Neuronal stem cell (in vitro differentiated cells): ENCODE measurements at regions not wholly inside any gene's neighbourhood (a gene's known extent, or its start where the extent isn't known, plus 50 kb on each side); places are given as distances from the start of the nearest gene placed in this dataset.

ENCODE experiments used
- DNase-seq: peaks from one replicate; pipeline ENCODE4 v3.0.0-alpha.2; 2013; ENCODE audit warnings: low spot score
- H2AFZ ChIP-seq: one replicate; pipeline ENCODE4 v1.6.1; 2013; ENCODE audit warnings: mild to moderate bottlenecking, low read length, inconsistent platforms
- H2AK5ac ChIP-seq: 2 replicates; pipeline ENCODE4 v1.6.1; 2013; ENCODE audit warnings: low read depth, mild to moderate bottlenecking, inconsistent platforms, low read length, moderate library complexity, mixed read lengths
- H2BK120ac ChIP-seq: 2 replicates; pipeline ENCODE4 v1.6.1; 2013; ENCODE audit warnings: low read depth, mild to moderate bottlenecking, inconsistent platforms, low read length, moderate library complexity, mixed read lengths
- H2BK12ac ChIP-seq: one replicate; pipeline ENCODE4 v1.6.1; 2013; ENCODE audit warnings: low read length, inconsistent platforms
- H2BK15ac ChIP-seq: 2 replicates; pipeline ENCODE4 v1.6.1; 2013; ENCODE audit warnings: mild to moderate bottlenecking, low read length, inconsistent platforms, mixed read lengths
- H2BK5ac ChIP-seq: one replicate; pipeline ENCODE4 v1.6.1; 2013; ENCODE audit warnings: inconsistent platforms, mild to moderate bottlenecking, low read length, moderate library complexity
- H3K14ac ChIP-seq: one replicate; pipeline ENCODE4 v1.6.1; 2013; ENCODE audit warnings: low read length, inconsistent platforms
- H3K18ac ChIP-seq: 2 replicates; pipeline ENCODE4 v1.6.1; 2013; ENCODE audit warnings: low read length, inconsistent platforms
- H3K23ac ChIP-seq: 2 replicates; pipeline ENCODE4 v1.6.1; 2013; ENCODE audit warnings: low read depth, mild to moderate bottlenecking, mixed read lengths, low read length, inconsistent platforms; ENCODE audit not compliant: poor library complexity
- H3K27ac ChIP-seq: replicated peaks from 3 replicates; pipeline ENCODE4 v1.5.1; 2013; ENCODE audit warnings: low read length, inconsistent platforms
- H3K27me3 ChIP-seq, 3 experiments: 2 replicates each; pipeline ENCODE4 v1.6.1; 2013; ENCODE audit warnings: low read length in 3 of 3, mild to moderate bottlenecking in 2 of 3, inconsistent platforms in 1 of 3, low read depth in 1 of 3, mixed read lengths in 1 of 3, moderate library complexity in 1 of 3; ENCODE audit not compliant: control insufficient read depth in 3 of 3, insufficient read depth in 3 of 3
- H3K36me3 ChIP-seq, 2 donors: replicated peaks in 1 of 2; 2 replicates each; pipeline ENCODE4 v1.6.1; 2013; ENCODE audit warnings: low read length in 2 of 2; ENCODE audit not compliant: control insufficient read depth in 2 of 2, insufficient read depth in 2 of 2
- H3K4ac ChIP-seq: 2 replicates; pipeline ENCODE4 v1.6.1; 2013; ENCODE audit warnings: inconsistent platforms, mild to moderate bottlenecking, low read length, moderate library complexity
- H3K4me1 ChIP-seq, 2 donors: 1 replicate in 1 of 2; 2 replicates in 1 of 2; pipeline ENCODE4 v1.6.1; 2013; ENCODE audit warnings: low read length in 2 of 2, low read depth in 1 of 2; ENCODE audit not compliant: control insufficient read depth in 2 of 2, insufficient read depth in 1 of 2
- H3K4me2 ChIP-seq: one replicate; pipeline ENCODE4 v1.6.1; 2013; ENCODE audit warnings: mild to moderate bottlenecking, low read length, inconsistent platforms; ENCODE audit not compliant: insufficient read depth, poor library complexity, severe bottlenecking
- H3K4me3 ChIP-seq, 2 donors: 2 replicates each; pipeline ENCODE4 v1.5.1; 2013; ENCODE audit warnings: low read length in 2 of 2, mild to moderate bottlenecking in 2 of 2, inconsistent platforms in 1 of 2, moderate library complexity in 1 of 2
- H3K79me1 ChIP-seq: one replicate; pipeline ENCODE4 v1.6.1; 2013; ENCODE audit warnings: low read depth, mild to moderate bottlenecking, inconsistent platforms, low read length, moderate library complexity
- H3K9ac ChIP-seq: one replicate; pipeline ENCODE4 v1.6.1; 2013; ENCODE audit warnings: mild to moderate bottlenecking, low read depth, low read length, inconsistent platforms; ENCODE audit not compliant: poor library complexity
- H3K9me3 ChIP-seq, 2 donors: replicated peaks in 1 of 2; 2 replicates each; pipeline versions ENCODE3 to v1.6.1; 2013; ENCODE audit warnings: low read length in 2 of 2, mild to moderate bottlenecking in 2 of 2, inconsistent platforms in 1 of 2, low read depth in 1 of 2, mixed read lengths in 1 of 2, moderate library complexity in 1 of 2; ENCODE audit not compliant: control insufficient read depth in 2 of 2, insufficient read depth in 1 of 2
- H4K8ac ChIP-seq: one replicate; pipeline ENCODE4 v1.6.1; 2013; ENCODE audit warnings: low read depth, mild to moderate bottlenecking, inconsistent platforms, low read length, moderate library complexity
- H4K91ac ChIP-seq: one replicate; pipeline ENCODE4 v1.6.1; 2013; ENCODE audit warnings: low read length, low read depth, mild to moderate bottlenecking, inconsistent platforms; ENCODE audit not compliant: poor library complexity
- WGBS, 2 donors: extraction: QIAGEN DNeasy Blood & Tissue Kit; methylation state at CpG; one replicate each; pipeline ENCODE4 v1.1.7; 2013; ENCODE audit warnings: missing lambda C conversion rate in 2 of 2, mixed read lengths in 1 of 2; ENCODE audit not compliant: insufficient read length in 2 of 2, insufficient replicate concordance in 1 of 2; ENCODE audit errors: extremely low coverage in 2 of 2; 5-methylcytosine and 5-hydroxymethylcytosine counted together

DNA sequence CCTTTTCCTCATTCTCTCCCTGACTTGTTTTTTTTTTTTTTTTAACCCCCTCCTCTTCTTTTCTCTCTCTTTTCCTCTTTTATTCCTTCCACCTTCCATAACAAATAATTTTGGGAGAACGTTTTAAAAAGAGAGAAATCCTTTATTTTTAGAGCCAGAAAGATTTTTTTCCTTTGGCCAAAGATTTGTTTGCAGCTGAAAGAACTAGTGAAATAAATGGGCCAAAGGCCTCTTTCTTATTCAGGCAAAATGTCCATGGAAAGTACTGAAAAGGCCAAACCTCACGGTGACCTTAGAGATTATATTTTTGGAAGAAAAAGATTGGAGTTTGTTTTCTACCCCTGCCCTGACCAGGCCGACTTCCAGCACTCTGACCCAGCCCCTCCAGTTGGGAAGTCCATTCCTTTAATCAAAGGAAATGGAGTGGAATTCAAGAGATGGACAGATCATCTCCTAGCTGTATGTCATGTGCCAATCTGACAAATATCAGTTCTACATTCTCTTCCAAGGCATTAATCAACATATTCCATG is 214.3 kb upstream of the ADAMTS9 start:
- H2AFZ ChIP-seq, result no peak overlapping the region
- H3K4ac ChIP-seq, result no peak overlapping the region
- no peak overlapping the region for H3K9ac ChIP-seq
- no peak for DNase-seq
- H3K4me2 ChIP-seq, result no peak overlapping the region
- no peak overlapping the region for H3K18ac ChIP-seq
- WGBS, 2 donors, result no CpG with 5 or more reads among the region's 3 CpGs
- no peaks in the 10 kb centered on the region for H3K9me3 ChIP-seq
- no peak overlapping the region for H3K23ac ChIP-seq
- no peak overlapping the region for H3K4me3 ChIP-seq
- H3K27me3 ChIP-seq, result no peaks in the 10 kb centered on the region
- H3K79me1 ChIP-seq, result no peaks in the 10 kb centered on the region
- H3K4me1 ChIP-seq, result peaks cover 2 to 6% of the 10 kb centered on the region in 2 donors
- no peak overlapping the region for H2BK15ac ChIP-seq
- no peak overlapping the region for H2BK120ac ChIP-seq
- no peak overlapping the region for H3K14ac ChIP-seq
- no peak overlapping the region for H2BK5ac ChIP-seq
- H4K91ac ChIP-seq, result no peak overlapping the region
- H3K36me3 ChIP-seq, result no peaks in the 10 kb centered on the region
- H3K27ac ChIP-seq, result no peak overlapping the region
- H4K8ac ChIP-seq, result no peak overlapping the region
- no peak overlapping the region for H2BK12ac ChIP-seq
- H2AK5ac ChIP-seq, result no peak overlapping the region

DNA sequence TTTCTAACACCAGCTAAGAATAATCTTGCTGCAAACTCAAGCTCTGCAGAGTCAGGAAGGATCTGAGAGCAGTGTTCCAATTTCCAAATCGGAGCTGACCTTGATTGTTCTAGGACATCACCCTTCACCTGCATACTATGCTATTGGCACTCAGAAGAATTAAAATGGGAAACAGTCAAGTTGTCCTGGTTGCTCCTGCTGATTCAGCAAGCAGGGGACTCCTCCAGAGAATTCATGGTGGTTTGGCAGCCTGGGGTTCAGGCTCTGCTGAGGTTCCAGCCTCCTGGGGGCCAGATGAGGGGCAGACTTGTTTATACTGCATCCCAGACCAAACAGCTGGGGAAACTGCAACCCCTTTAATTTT is 213.7 kb upstream of the ADAMTS9 start:
- H3K4me3 ChIP-seq, result no peak overlapping the region
- H3K9me3 ChIP-seq, result no peaks in the 10 kb centered on the region
- no peak overlapping the region for H3K18ac ChIP-seq
- no peak overlapping the region for H3K23ac ChIP-seq
- no peak overlapping the region for H2BK120ac ChIP-seq
- WGBS, 2 donors, result no CpG with 5 or more reads among the region's 1 CpG
- H2AFZ ChIP-seq, result no peak overlapping the region
- H3K9ac ChIP-seq, result no peak overlapping the region
- no peak overlapping the region for H2BK15ac ChIP-seq
- peaks cover 2 to 6% of the 10 kb centered on the region in 2 donors for H3K4me1 ChIP-seq
- no peak for DNase-seq
- no peak overlapping the region for H2BK12ac ChIP-seq
- no peak overlapping the region for H4K91ac ChIP-seq
- no peak overlapping the region for H2BK5ac ChIP-seq
- no peaks in the 10 kb centered on the region for H3K36me3 ChIP-seq
- H3K14ac ChIP-seq, result no peak overlapping the region
- no peak overlapping the region for H3K4me2 ChIP-seq
- H3K4ac ChIP-seq, result no peak overlapping the region
- H3K27me3 ChIP-seq, result no peaks in the 10 kb centered on the region
- no peak overlapping the region for H4K8ac ChIP-seq
- no peaks in the 10 kb centered on the region for H3K79me1 ChIP-seq
- no peak overlapping the region for H2AK5ac ChIP-seq
- H3K27ac ChIP-seq, result no peak overlapping the region

DNA sequence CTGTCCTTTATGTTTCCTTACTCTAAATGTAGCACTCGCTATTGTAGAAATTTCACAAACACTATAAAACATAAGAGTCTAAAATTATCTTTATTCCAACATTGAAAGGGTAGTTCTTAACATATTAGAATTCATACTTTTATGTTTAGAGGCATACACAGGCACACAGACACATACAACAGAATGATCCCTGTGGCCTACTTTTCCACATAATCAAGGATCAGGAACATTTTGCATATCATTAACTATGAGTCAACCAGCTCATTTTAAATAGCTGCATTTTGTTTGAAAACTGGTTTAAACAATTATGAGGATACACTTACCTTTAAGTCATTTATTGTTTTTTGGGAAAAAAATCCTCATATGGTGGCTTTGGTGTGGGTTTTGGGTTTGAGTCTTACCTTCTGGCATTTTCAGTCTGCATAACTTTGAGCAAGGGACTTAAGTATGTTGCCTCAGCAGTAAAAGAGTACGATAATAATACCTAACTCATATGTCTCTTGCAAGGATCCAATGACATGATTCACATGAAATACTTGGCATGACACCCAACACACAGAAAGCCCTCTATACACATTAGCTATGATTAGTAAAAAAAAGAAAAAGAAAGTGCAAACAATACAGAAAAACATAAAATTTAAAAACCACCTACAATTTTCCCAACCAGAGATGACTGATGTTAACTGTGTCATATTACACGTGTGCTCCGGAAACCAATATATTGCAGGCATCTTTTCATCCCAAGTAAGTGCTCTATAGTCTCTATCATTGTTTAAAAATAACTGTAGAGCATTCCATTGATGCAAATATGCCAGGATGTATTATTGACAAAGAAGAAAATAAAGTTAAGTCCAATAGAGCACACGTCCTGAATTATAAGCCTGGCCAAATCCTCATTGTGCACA is 213.1 kb upstream of the ADAMTS9 start:
- Histone ChIP-seq H3K4me3 (no peak overlapping the region), H2AFZ (no peak overlapping the region), H3K4me2 (no peak overlapping the region), H3K27me3 (no peaks in the 10 kb centered on the region), H3K79me1 (no peaks in the 10 kb centered on the region), H3K9me3 (no peaks in the 10 kb centered on the region), H3K4me1 (peaks cover 2% of the 10 kb centered on the region in 2 donors), H3K14ac (no peak overlapping the region), H2AK5ac (no peak overlapping the region), H3K9ac (no peak overlapping the region), H3K36me3 (no peaks in the 10 kb centered on the region), H3K18ac (no peak overlapping the region), H3K4ac (no peak overlapping the region), H2BK120ac (no peak overlapping the region), H3K23ac (no peak overlapping the region), H3K27ac (no peak overlapping the region), H4K91ac (no peak overlapping the region), H2BK15ac (no peak overlapping the region), H2BK12ac (no peak overlapping the region), H4K8ac (no peak overlapping the region), H2BK5ac (no peak overlapping the region)
- no peak for DNase-seq
- WGBS, 2 donors, result no CpG with 5 or more reads among the region's 5 CpGs

DNA sequence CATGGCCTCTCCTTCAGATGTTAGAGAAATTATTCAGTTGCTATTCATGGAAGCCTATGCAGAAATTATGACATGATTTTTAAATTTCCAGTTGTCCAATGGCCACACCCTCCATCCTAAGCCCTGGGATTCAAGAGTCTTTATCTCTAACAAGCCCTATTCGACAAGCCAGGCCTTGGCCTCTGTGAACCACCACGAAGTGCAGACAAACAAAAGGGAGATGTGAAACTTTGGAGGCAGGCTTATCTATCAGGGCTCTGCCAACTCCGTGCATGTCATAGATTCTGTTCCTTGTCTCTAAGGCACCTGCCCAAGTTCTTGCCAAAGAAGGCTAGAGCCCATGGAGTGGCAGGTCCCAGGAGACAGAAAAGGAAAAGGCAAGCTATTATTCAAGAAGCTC is 212.4 kb upstream of the ADAMTS9 start:
- Histone ChIP-seq H3K4me1 (peaks cover 0 to 2% of the 10 kb centered on the region in 2 donors), H3K4ac (no peak overlapping the region), H3K9ac (no peak overlapping the region), H3K27ac (no peak overlapping the region), H3K9me3 (no peaks in the 10 kb centered on the region), H3K18ac (no peak overlapping the region), H2BK120ac (no peak overlapping the region), H2AK5ac (no peak overlapping the region), H3K14ac (no peak overlapping the region), H2AFZ (no peak overlapping the region), H2BK12ac (no peak overlapping the region), H3K79me1 (no peaks in the 10 kb centered on the region), H3K36me3 (no peaks in the 10 kb centered on the region), H3K23ac (no peak overlapping the region), H3K4me3 (no peak overlapping the region), H2BK5ac (no peak overlapping the region), H3K27me3 (no peaks in the 10 kb centered on the region), H3K4me2 (no peak overlapping the region), H2BK15ac (no peak overlapping the region), H4K91ac (no peak overlapping the region), H4K8ac (no peak overlapping the region)
- WGBS, 2 donors, result no CpG with 5 or more reads among the region's 3 CpGs
- DNase-seq, result no peak
